ENCODE measurements at regions not wholly inside any gene's neighbourhood (a gene's known extent, or its start where the extent isn't known, plus 50 kb on each side); places are given as distances from the start of the nearest gene placed in this dataset.

DNA sequence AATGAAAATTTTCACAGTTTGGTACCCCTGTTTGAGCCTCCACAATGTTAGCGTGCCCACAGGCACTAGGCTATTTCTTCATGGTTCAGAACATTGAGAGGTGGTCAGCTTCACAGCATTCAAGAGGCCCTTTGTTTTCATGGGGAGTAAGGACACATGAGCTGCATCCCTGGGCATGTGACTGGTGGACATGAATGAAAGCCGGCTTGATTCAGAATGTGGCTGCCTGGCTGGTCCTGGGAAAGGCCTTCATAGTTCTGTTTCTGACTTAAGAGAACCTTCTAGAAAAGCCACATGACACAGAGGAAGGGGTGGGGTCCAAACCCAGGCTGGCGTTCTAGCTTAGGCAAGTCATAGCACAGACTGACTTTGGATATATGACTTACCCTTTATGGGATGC is 420.6 kb downstream of the CMPK2 start:
- TF ChIP-seq, protein P1, sequence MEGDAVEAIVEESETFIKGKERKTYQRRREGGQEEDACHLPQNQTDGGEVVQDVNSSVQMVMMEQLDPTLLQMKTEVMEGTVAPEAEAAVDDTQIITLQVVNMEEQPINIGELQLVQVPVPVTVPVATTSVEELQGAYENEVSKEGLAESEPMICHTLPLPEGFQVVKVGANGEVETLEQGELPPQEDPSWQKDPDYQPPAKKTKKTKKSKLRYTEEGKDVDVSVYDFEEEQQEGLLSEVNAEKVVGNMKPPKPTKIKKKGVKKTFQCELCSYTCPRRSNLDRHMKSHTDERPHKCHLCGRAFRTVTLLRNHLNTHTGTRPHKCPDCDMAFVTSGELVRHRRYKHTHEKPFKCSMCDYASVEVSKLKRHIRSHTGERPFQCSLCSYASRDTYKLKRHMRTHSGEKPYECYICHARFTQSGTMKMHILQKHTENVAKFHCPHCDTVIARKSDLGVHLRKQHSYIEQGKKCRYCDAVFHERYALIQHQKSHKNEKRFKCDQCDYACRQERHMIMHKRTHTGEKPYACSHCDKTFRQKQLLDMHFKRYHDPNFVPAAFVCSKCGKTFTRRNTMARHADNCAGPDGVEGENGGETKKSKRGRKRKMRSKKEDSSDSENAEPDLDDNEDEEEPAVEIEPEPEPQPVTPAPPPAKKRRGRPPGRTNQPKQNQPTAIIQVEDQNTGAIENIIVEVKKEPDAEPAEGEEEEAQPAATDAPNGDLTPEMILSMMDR (IDR thresholded peaks at IDR 0.05 in 2 of 3, conservative IDR thresholded peaks at IDR 0.05 in 1 of 3; ENCODE audit: borderline replicate concordance in 1 of 3, insufficient read depth in 1 of 3, low read depth in 2 of 3, low read length in 2 of 3): no peak
- no peak for TF ChIP-seq RAD21 (IDR thresholded peaks at IDR 0.05; ENCODE audit: low read depth)
- TF ChIP-seq JUND (IDR thresholded peaks at IDR 0.05): no peak
- TF ChIP-seq ZNF274 (IDR thresholded peaks at IDR 0.05; ENCODE audit: low read depth, low read length): no peak
- TF ChIP-seq POLR2AphosphoS5 (IDR thresholded peaks at IDR 0.05; ENCODE audit: low read depth, low read length): no peak
- no peak for TF ChIP-seq EZH2 (IDR thresholded peaks at IDR 0.05)
- TF ChIP-seq YY1 (IDR thresholded peaks at IDR 0.05; ENCODE audit: extremely low read depth, insufficient replicate concordance, low read depth, low read length): no peak
- TF ChIP-seq POLR2A (IDR thresholded peaks at IDR 0.05; ENCODE audit: borderline replicate concordance, extremely low read depth, insufficient read depth, insufficient read length): no peak
- TF ChIP-seq, protein P2, sequence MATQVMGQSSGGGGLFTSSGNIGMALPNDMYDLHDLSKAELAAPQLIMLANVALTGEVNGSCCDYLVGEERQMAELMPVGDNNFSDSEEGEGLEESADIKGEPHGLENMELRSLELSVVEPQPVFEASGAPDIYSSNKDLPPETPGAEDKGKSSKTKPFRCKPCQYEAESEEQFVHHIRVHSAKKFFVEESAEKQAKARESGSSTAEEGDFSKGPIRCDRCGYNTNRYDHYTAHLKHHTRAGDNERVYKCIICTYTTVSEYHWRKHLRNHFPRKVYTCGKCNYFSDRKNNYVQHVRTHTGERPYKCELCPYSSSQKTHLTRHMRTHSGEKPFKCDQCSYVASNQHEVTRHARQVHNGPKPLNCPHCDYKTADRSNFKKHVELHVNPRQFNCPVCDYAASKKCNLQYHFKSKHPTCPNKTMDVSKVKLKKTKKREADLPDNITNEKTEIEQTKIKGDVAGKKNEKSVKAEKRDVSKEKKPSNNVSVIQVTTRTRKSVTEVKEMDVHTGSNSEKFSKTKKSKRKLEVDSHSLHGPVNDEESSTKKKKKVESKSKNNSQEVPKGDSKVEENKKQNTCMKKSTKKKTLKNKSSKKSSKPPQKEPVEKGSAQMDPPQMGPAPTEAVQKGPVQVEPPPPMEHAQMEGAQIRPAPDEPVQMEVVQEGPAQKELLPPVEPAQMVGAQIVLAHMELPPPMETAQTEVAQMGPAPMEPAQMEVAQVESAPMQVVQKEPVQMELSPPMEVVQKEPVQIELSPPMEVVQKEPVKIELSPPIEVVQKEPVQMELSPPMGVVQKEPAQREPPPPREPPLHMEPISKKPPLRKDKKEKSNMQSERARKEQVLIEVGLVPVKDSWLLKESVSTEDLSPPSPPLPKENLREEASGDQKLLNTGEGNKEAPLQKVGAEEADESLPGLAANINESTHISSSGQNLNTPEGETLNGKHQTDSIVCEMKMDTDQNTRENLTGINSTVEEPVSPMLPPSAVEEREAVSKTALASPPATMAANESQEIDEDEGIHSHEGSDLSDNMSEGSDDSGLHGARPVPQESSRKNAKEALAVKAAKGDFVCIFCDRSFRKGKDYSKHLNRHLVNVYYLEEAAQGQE (IDR thresholded peaks at IDR 0.05; ENCODE audit: low read depth): no peak
- no peak for TF ChIP-seq ATF3 (IDR thresholded peaks at IDR 0.05)
- no peak for TF ChIP-seq ELF1 (IDR thresholded peaks at IDR 0.05; ENCODE audit: borderline replicate concordance, low read depth)

Measured in HCT116 (cell line).